ENCODE measurements at regions not wholly inside any gene's neighbourhood (a gene's known extent, or its start where the extent isn't known, plus 50 kb on each side); places are given as distances from the start of the nearest gene placed in this dataset.

- no peaks in the 10 kb centered on the region for H3K36me3 ChIP-seq (ENCODE audit: low read depth, missing control alignments)
- intact Hi-C loops (cut with DNase I; ENCODE audit: low total_unique reads): loop anchor here (10.0 kb wide), 1 partner anchor 63 kb away; the partner anchor contains the start of gene JADE2
- DNase-seq: no peak
- no peak for TF ChIP-seq CTCF (IDR thresholded peaks at IDR 0.05)
- WGBS, 2 donors: 71 to 100% methylated on average over 2 of the region's 2 CpGs
- H3K27me3 ChIP-seq: no peaks in the 10 kb centered on the region
- no peaks in the 10 kb centered on the region for H3K9me3 ChIP-seq
- no peak overlapping the region for H3K27ac ChIP-seq
- H3K4me3 ChIP-seq: no peak overlapping the region
- peaks cover 36% of the 10 kb centered on the region for H3K4me1 ChIP-seq
Measured at GRCh38 chr5:134462047-134462575, 50.4 kb upstream of the CDKN2AIPNL start.
